ENCODE measurements at regions not wholly inside any gene's neighbourhood (a gene's known extent, or its start where the extent isn't known, plus 50 kb on each side); places are given as distances from the start of the nearest gene placed in this dataset.
"Not testable (repeated sequence)": the region's sequence is repeated elsewhere in the genome, so short reads cannot be mapped to it uniquely, and the experiment has no call there.

- Mint-ChIP-seq H3K27me3 (ENCODE audit: low read depth, poor library complexity) (peaks cover 5% of the 10 kb centered on the region), H3K4me3 (no peak overlapping the region), H3K9me3 (peaks cover 45% of the 10 kb centered on the region), H3K27ac (no peak overlapping the region), H3K36me3 (ENCODE audit: low read depth) (peaks cover 27% of the 10 kb centered on the region), H3K4me1 (no peaks in the 10 kb centered on the region)
- no peak for TF ChIP-seq CTCF (IDR thresholded peaks at IDR 0.05)
- no peak for DNase-seq
These were observed 110.0 kb downstream of the ENC1 start for GRCh38 chr5:74530326-74531050.

- TF ChIP-seq CTCF (IDR thresholded peaks at IDR 0.05): no peak
- H3K4me3 Mint-ChIP-seq: no peak overlapping the region
- peaks cover 6% of the 10 kb centered on the region for H3K27me3 Mint-ChIP-seq (ENCODE audit: low read depth, poor library complexity)
- H3K27ac Mint-ChIP-seq: no peak overlapping the region
- peaks cover 28% of the 10 kb centered on the region for H3K36me3 Mint-ChIP-seq (ENCODE audit: low read depth)
- no peaks in the 10 kb centered on the region for H3K4me1 Mint-ChIP-seq
- no peak for DNase-seq
- peaks cover 45% of the 10 kb centered on the region for H3K9me3 Mint-ChIP-seq
These were observed 111.4 kb downstream of the ENC1 start for GRCh38 chr5:74529101-74529500.

GRCh38 chr5:74526111-74526510, 114.4 kb downstream of the ENC1 start:
- no peak for TF ChIP-seq CTCF (IDR thresholded peaks at IDR 0.05)
- Mint-ChIP-seq H3K27me3 (ENCODE audit: low read depth, poor library complexity) (peaks cover 9% of the 10 kb centered on the region), H3K4me1 (no peaks in the 10 kb centered on the region), H3K36me3 (ENCODE audit: low read depth) (peaks cover 24% of the 10 kb centered on the region), H3K4me3 (no peak overlapping the region), H3K27ac (no peak overlapping the region), H3K9me3 (peaks cover 39% of the 10 kb centered on the region)
- DNase-seq: no peak

- Mint-ChIP-seq H3K9me3 (peaks cover 38% of the 10 kb centered on the region), H3K36me3 (ENCODE audit: low read depth) (peaks cover 24% of the 10 kb centered on the region)
- H3K27ac Mint-ChIP-seq; DNase-seq; H3K4me1 Mint-ChIP-seq; H3K27me3 Mint-ChIP-seq (ENCODE audit: low read depth, poor library complexity); H3K4me3 Mint-ChIP-seq: not testable (repeated sequence)
These were observed 115.8 kb downstream of the ENC1 start for GRCh38 chr5:74524767-74525166.

GRCh38 chr5:74523698-74524097, 116.8 kb downstream of the ENC1 start:
- peaks cover 38% of the 10 kb centered on the region for H3K9me3 Mint-ChIP-seq

GRCh38 chr5:74522838-74523237, 117.7 kb downstream of the ENC1 start:
- Mint-ChIP-seq H3K36me3 (ENCODE audit: low read depth) (peaks cover 24% of the 10 kb centered on the region), H3K4me1 (peaks cover 17% of the 10 kb centered on the region), H3K9me3 (peaks cover 38% of the 10 kb centered on the region)
- not testable (repeated sequence) for DNase-seq; H3K27ac Mint-ChIP-seq; H3K27me3 Mint-ChIP-seq (ENCODE audit: low read depth, poor library complexity); H3K4me3 Mint-ChIP-seq

More at GRCh38 chr5:74523698-74524097, 116.8 kb downstream of the ENC1 start:
- H3K36me3 Mint-ChIP-seq (ENCODE audit: low read depth): peaks cover 24% of the 10 kb centered on the region
- not testable (repeated sequence) for DNase-seq; H3K27me3 Mint-ChIP-seq (ENCODE audit: low read depth, poor library complexity); H3K27ac Mint-ChIP-seq; H3K4me1 Mint-ChIP-seq; H3K4me3 Mint-ChIP-seq

- Mint-ChIP-seq H3K27me3 (ENCODE audit: low read depth, poor library complexity) (peaks cover 7% of the 10 kb centered on the region), H3K4me3 (no peak overlapping the region), H3K36me3 (ENCODE audit: low read depth) (peaks cover 24% of the 10 kb centered on the region), H3K27ac (no peak overlapping the region), H3K4me1 (peaks cover 19% of the 10 kb centered on the region), H3K9me3 (peaks cover 38% of the 10 kb centered on the region)
- no peak for TF ChIP-seq CTCF (IDR thresholded peaks at IDR 0.05)
- no peak for DNase-seq
These were observed 119.1 kb downstream of the ENC1 start for GRCh38 chr5:74521401-74521800.
